Kidney (tissue), 13 donors: ENCODE measurements at regions not wholly inside any gene's neighbourhood (a gene's known extent, or its start where the extent isn't known, plus 50 kb on each side); places are given as distances from the start of the nearest gene placed in this dataset.

ENCODE experiments used
- DNase-seq, 5 donors: peaks; one replicate each; pipeline ENCODE4 v3.0.0-alpha.2; 2013 to 2020
- FAIRE-seq: peaks from 2 replicates; lab custom pipeline; 2012; peaks lifted over from hg19 to GRCh38; lab: Jason Lieb, UNC
- H3K27ac ChIP-seq, 2 donors: one replicate each; pipeline ENCODE4 v1.7.0; 2013; ENCODE audit warnings: low read depth in 2 of 2, low read length in 2 of 2, inconsistent platforms in 1 of 2
- H3K27me3 ChIP-seq: one replicate; pipeline ENCODE4 v1.7.1; 2013; ENCODE audit warnings: low read length, inconsistent platforms; ENCODE audit not compliant: control insufficient read depth, insufficient read depth
- H3K36me3 ChIP-seq, 3 donors: one replicate each; pipeline versions ENCODE4 v1.7.0 to v1.7.1; 2013; ENCODE audit warnings: low read length in 3 of 3, control low read depth in 1 of 3, inconsistent platforms in 1 of 3; ENCODE audit not compliant: insufficient read depth in 3 of 3, control insufficient read depth in 2 of 3
- H3K4me1 ChIP-seq, 3 donors: one replicate each; pipeline versions ENCODE4 v1.7.0 to v1.7.1; 2013; ENCODE audit warnings: low read length in 3 of 3, inconsistent platforms in 1 of 3, low read depth in 1 of 3; ENCODE audit not compliant: control insufficient read depth in 2 of 3, insufficient read depth in 2 of 3
- H3K4me3 ChIP-seq, 3 donors: one replicate each; pipeline versions ENCODE4 v1.7.0 to v1.8.1; 2013; ENCODE audit warnings: low read length in 3 of 3, control low read depth in 1 of 3, inconsistent platforms in 1 of 3
- H3K9ac ChIP-seq, 3 donors: one replicate each; pipeline versions ENCODE4 v1.7.0 to v1.7.1; 2013; ENCODE audit warnings: low read length in 3 of 3, control low read depth in 1 of 3, inconsistent platforms in 1 of 3
- H3K9me3 ChIP-seq, 3 donors: one replicate each; pipeline versions ENCODE4 v1.7.0 to v1.7.1; 2013; ENCODE audit warnings: low read length in 3 of 3, control low read depth in 1 of 3, inconsistent platforms in 1 of 3; ENCODE audit not compliant: control insufficient read depth in 2 of 3, insufficient read depth in 1 of 3
- CTCF ChIP-seq: IDR thresholded peaks from 3 replicates; pipeline ENCODE4 v1.5.1; 2012; ENCODE audit warnings: mild to moderate bottlenecking, moderate library complexity, borderline replicate concordance; ENCODE audit not compliant: insufficient read depth; ENCODE audit errors: extremely low read depth
- intact Hi-C: fragments of 100-400 bp; cut with DNase I; formaldehyde crosslinking; loops from one replicate; pipeline ENCODE4 v1.11.1; 2022
- donor health status: control.
- donor health status: control.
- donor health status: control.
- donor health status: control.
- donor health status: control.
- donor health status: DM: yes; HTN: yes; CAD: no.
- donor health status: Normal renal cell carcinoma (clear cell type).

- no peaks in the 10 kb centered on the region for H3K36me3 ChIP-seq
- no peaks in the 10 kb centered on the region for H3K27me3 ChIP-seq
- peaks cover 0 to 2% (median 0%) of the 10 kb centered on the region in 3 donors for H3K4me1 ChIP-seq
- no peak for TF ChIP-seq CTCF
- no peak for FAIRE-seq
- no peak overlapping the region for H3K27ac ChIP-seq
- H3K9ac ChIP-seq, result no peak overlapping the region
- no peaks in the 10 kb centered on the region for H3K9me3 ChIP-seq
- no peak overlapping the region for H3K4me3 ChIP-seq
- intact Hi-C loops, result no loop called here
- no peak for DNase-seq
These were observed 90.2 kb upstream of the NGF start for GRCh38 chr1:115428256-115428655.

- H3K4me3 ChIP-seq, result no peak overlapping the region
- intact Hi-C loops, result no loop called here
- H3K36me3 ChIP-seq, result no peaks in the 10 kb centered on the region
- H3K27me3 ChIP-seq, result no peaks in the 10 kb centered on the region
- peaks cover 0 to 2% (median 0%) of the 10 kb centered on the region in 3 donors for H3K4me1 ChIP-seq
- FAIRE-seq (no peak), DNase-seq (no peak)
- H3K9ac ChIP-seq, result no peak overlapping the region
- TF ChIP-seq CTCF, result no peak
- no peak overlapping the region for H3K27ac ChIP-seq
- peaks cover 0 to 2% (median 0%) of the 10 kb centered on the region in 3 donors for H3K9me3 ChIP-seq
These were observed 88.9 kb upstream of the NGF start for GRCh38 chr1:115426956-115427355.

- intact Hi-C loops, result no loop called here
- H3K27ac ChIP-seq, result peak overlapping the region; percentile 33 to 67
- peaks cover 0 to 2% (median 0%) of the 10 kb centered on the region in 3 donors for H3K4me1 ChIP-seq
- no peak overlapping the region for H3K4me3 ChIP-seq
- no peak for TF ChIP-seq CTCF
- FAIRE-seq, result peak; percentile 35
- H3K36me3 ChIP-seq, result no peaks in the 10 kb centered on the region
- no peaks in the 10 kb centered on the region for H3K27me3 ChIP-seq
- peak; percentile 50 to 91 (median 64) for DNase-seq
- peak overlapping the region in 1 of 3 donors; percentile 4 for H3K9ac ChIP-seq
- H3K9me3 ChIP-seq, result peaks cover 0 to 2% (median 0%) of the 10 kb centered on the region in 3 donors
These were observed 88.3 kb upstream of the NGF start for GRCh38 chr1:115426231-115426771.

- Histone ChIP-seq H3K27ac (peak overlapping the region in 1 of 2 donors; percentile 33), H3K27me3 (no peaks in the 10 kb centered on the region), H3K9me3 (peaks cover 0 to 2% (median 0%) of the 10 kb centered on the region in 3 donors), H3K36me3 (no peaks in the 10 kb centered on the region), H3K4me3 (no peak overlapping the region), H3K9ac (peak overlapping the region in 1 of 3 donors; percentile 4), H3K4me1 (peaks cover 0 to 2% (median 0%) of the 10 kb centered on the region in 3 donors)
- intact Hi-C loops, result no loop called here
- no peak for TF ChIP-seq CTCF
- DNase-seq (no peak), FAIRE-seq (no peak)
These were observed 87.4 kb upstream of the NGF start for GRCh38 chr1:115425442-115425841.
